DND-41 (cell line): ENCODE measurements at regions not wholly inside any gene's neighbourhood (a gene's known extent, or its start where the extent isn't known, plus 50 kb on each side); places are given as distances from the start of the nearest gene placed in this dataset.

Experiments
- ATAC-seq: fragments of 200-7000 bp; cut with Tn5 transposase; 3 replicates; pipeline ENCODE4 v1.9.1; 2021; ENCODE audit warnings: low read depth; ENCODE audit not compliant: insufficient read depth
- DNase-seq: peaks from one replicate; pipeline ENCODE4 v3.0.0-alpha.2; 2020
- H2AFZ ChIP-seq: 2 replicates; pipeline ENCODE4 v1.6.0; 2012; ENCODE audit warnings: low read depth, low read length
- H3K27ac ChIP-seq: 2 replicates; pipeline ENCODE4 v1.5.1; 2012; ENCODE audit warnings: low read length, inconsistent platforms
- H3K27me3 ChIP-seq: fragments of 200-600 bp; sonication (generic); 2 replicates; pipeline ENCODE4 v1.6.0; 2012; ENCODE audit warnings: low read length, mild to moderate bottlenecking, inconsistent platforms; ENCODE audit not compliant: insufficient read depth, poor library complexity
- H3K36me3 ChIP-seq: 2 replicates; pipeline ENCODE4 v1.5.1; 2012; ENCODE audit warnings: low read length, inconsistent platforms; ENCODE audit not compliant: insufficient read depth
- H3K4me1 ChIP-seq: 2 replicates; pipeline ENCODE4 v1.5.1; 2012; ENCODE audit warnings: mild to moderate bottlenecking, low read length; ENCODE audit not compliant: insufficient read depth
- H3K4me2 ChIP-seq: 2 replicates; pipeline ENCODE4 v1.6.0; 2012; ENCODE audit warnings: mild to moderate bottlenecking, moderate library complexity, low read length, inconsistent platforms; ENCODE audit not compliant: insufficient read depth
- H3K4me3 ChIP-seq, 2 experiments: fragments of 200-600 bp in 1 of 2; shearing (Covaris generic) in 1 of 2; 2 replicates each; pipeline ENCODE4 v1.5.1; 2012 to 2016; ENCODE audit warnings: inconsistent platforms in 2 of 2, low read length in 2 of 2, mild to moderate bottlenecking in 2 of 2, low read depth in 1 of 2, moderate library complexity in 1 of 2
- H3K79me2 ChIP-seq: 2 replicates; pipeline ENCODE4 v1.6.0; 2012; ENCODE audit warnings: low read length, inconsistent platforms; ENCODE audit not compliant: insufficient read depth
- H3K9ac ChIP-seq: 2 replicates; pipeline ENCODE4 v1.6.0; 2012; ENCODE audit warnings: low read depth, mild to moderate bottlenecking, inconsistent platforms, low read length, moderate library complexity
- H3K9me3 ChIP-seq: 2 replicates; pipeline ENCODE4 v1.5.1; 2012; ENCODE audit warnings: low read length, moderate library complexity, mild to moderate bottlenecking, inconsistent platforms; ENCODE audit not compliant: insufficient read depth, severe bottlenecking
- H4K20me1 ChIP-seq: 2 replicates; pipeline ENCODE4 v1.6.0; 2012; ENCODE audit warnings: low read length; ENCODE audit not compliant: insufficient read depth
- CTCF ChIP-seq: IDR thresholded peaks from 2 replicates; pipeline ENCODE4 v1.5.1; 2012; ENCODE audit warnings: borderline replicate concordance, low read length, moderate library complexity, mild to moderate bottlenecking; ENCODE audit not compliant: poor library complexity, severe bottlenecking; ENCODE audit errors: extremely low read depth
- EZH2 ChIP-seq: IDR thresholded peaks from 3 replicates; pipeline ENCODE4 v1.6.1; 2012; ENCODE audit warnings: borderline replicate concordance, low read depth, mild to moderate bottlenecking, moderate library complexity, low read length, inconsistent platforms; ENCODE audit not compliant: severe bottlenecking

GRCh38 chr14:30191639-30192279 lies 264.1 kb upstream of the PRKD1 start:
- no peaks in the 10 kb centered on the region for H3K4me1 ChIP-seq
- no peak overlapping the region for H3K27ac ChIP-seq
- H2AFZ ChIP-seq, result no peak overlapping the region

GRCh38 chr14:30193101-30193500 lies 265.5 kb upstream of the PRKD1 start:
- Histone ChIP-seq H3K4me2 (no peak overlapping the region), H3K9me3 (no peaks in the 10 kb centered on the region), H3K4me3 (no peak overlapping the region), H4K20me1 (no peaks in the 10 kb centered on the region), H2AFZ (no peak overlapping the region), H3K36me3 (no peaks in the 10 kb centered on the region), H3K27ac (no peak overlapping the region), H3K4me1 (no peaks in the 10 kb centered on the region), H3K9ac (no peak overlapping the region), H3K27me3 (no peaks in the 10 kb centered on the region), H3K79me2 (no peaks in the 10 kb centered on the region)
- DNase-seq, result no peak
- no peak for ATAC-seq
- TF ChIP-seq EZH2, result no peak
- no peak for TF ChIP-seq CTCF

More at GRCh38 chr14:30191639-30192279, 264.1 kb upstream of the PRKD1 start:
- H3K9ac ChIP-seq, result no peak overlapping the region
- no peaks in the 10 kb centered on the region for H3K79me2 ChIP-seq
- no peak for TF ChIP-seq CTCF
- TF ChIP-seq EZH2, result no peak
- H4K20me1 ChIP-seq, result no peaks in the 10 kb centered on the region
- no peak overlapping the region for H3K4me2 ChIP-seq
- H3K4me3 ChIP-seq, result no peak overlapping the region
- H3K36me3 ChIP-seq, result no peaks in the 10 kb centered on the region
- no peaks in the 10 kb centered on the region for H3K9me3 ChIP-seq
- no peak for DNase-seq
- ATAC-seq, result no peak
- no peaks in the 10 kb centered on the region for H3K27me3 ChIP-seq

- no peak for DNase-seq
- no peak for ATAC-seq
- TF ChIP-seq CTCF, result no peak
- no peak for TF ChIP-seq EZH2
- no peaks in the 10 kb centered on the region for H3K79me2 ChIP-seq
- no peak overlapping the region for H2AFZ ChIP-seq
- no peaks in the 10 kb centered on the region for H3K27me3 ChIP-seq
- no peak overlapping the region for H3K4me2 ChIP-seq
- no peak overlapping the region for H3K9ac ChIP-seq
- H4K20me1 ChIP-seq, result no peaks in the 10 kb centered on the region
- H3K4me3 ChIP-seq, result no peak overlapping the region
- H3K4me1 ChIP-seq, result no peaks in the 10 kb centered on the region
- H3K36me3 ChIP-seq, result no peaks in the 10 kb centered on the region
- no peak overlapping the region for H3K27ac ChIP-seq
- H3K9me3 ChIP-seq, result no peaks in the 10 kb centered on the region
Observed at GRCh38 chr14:30193845-30194501, 266.3 kb upstream of the PRKD1 start.

DNA sequence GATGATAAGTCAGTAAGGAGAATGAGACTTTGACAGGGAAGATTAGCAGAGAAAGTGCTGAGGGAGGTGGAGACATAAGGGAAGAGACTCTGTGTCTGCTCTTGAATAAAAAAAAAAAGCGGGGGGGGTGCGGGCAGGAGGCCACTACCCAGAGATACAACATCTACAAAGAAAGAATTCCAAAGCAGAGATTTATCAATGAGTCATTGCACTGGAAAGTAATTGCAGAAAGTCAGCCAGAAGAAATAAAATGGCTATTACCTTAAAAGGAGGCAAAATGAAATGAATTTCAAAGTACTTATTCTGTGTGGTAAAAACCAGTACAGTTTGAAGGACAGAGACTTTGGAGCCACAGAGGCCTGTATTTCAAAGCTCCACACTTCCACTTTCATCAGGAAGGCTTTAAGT lies 267.1 kb upstream of the PRKD1 start:
- H3K27ac ChIP-seq, result no peak overlapping the region
- no peaks in the 10 kb centered on the region for H3K4me1 ChIP-seq
- H3K4me3 ChIP-seq, result no peak overlapping the region
- no peaks in the 10 kb centered on the region for H3K79me2 ChIP-seq
- no peak for ATAC-seq
- no peak overlapping the region for H2AFZ ChIP-seq
- no peak overlapping the region for H3K9ac ChIP-seq
- no peak for TF ChIP-seq CTCF
- TF ChIP-seq EZH2, result no peak
- DNase-seq, result no peak
- no peaks in the 10 kb centered on the region for H3K9me3 ChIP-seq
- H3K36me3 ChIP-seq, result no peaks in the 10 kb centered on the region
- H4K20me1 ChIP-seq, result no peaks in the 10 kb centered on the region
- no peaks in the 10 kb centered on the region for H3K27me3 ChIP-seq
- H3K4me2 ChIP-seq, result no peak overlapping the region
